ENCODE measurements at regions not wholly inside any gene's neighbourhood (a gene's known extent, or its start where the extent isn't known, plus 50 kb on each side); places are given as distances from the start of the nearest gene placed in this dataset.

- TF ChIP-seq FOXJ3 (CRISPR knock-in tag; IDR thresholded peaks at IDR 0.05) (no peak), POLR2AphosphoS5 (IDR thresholded peaks at IDR 0.05; ENCODE audit: low read depth, low read length) (no peak)
These were observed 129.8 kb downstream of the TANC2 start for GRCh38 chr17:63095879-63096278.
